ENCODE measurements at regions not wholly inside any gene's neighbourhood (a gene's known extent, or its start where the extent isn't known, plus 50 kb on each side); places are given as distances from the start of the nearest gene placed in this dataset.

GRCh38 chr22:27223317-27224177 lies 566.2 kb downstream of the MIAT start:
- peak; percentile 97 for DNase-seq (ENCODE audit: low read depth)

- DNase-seq (ENCODE audit: low read depth) = peak; percentile 83
Observed at GRCh38 chr22:27224485-27225374, 567.3 kb downstream of the MIAT start.

- peak; percentile 67 for DNase-seq (ENCODE audit: low read depth)
Observed at GRCh38 chr22:27226666-27227065, 569.3 kb downstream of the MIAT start.

GRCh38 chr22:27228771-27229170 lies 571.4 kb downstream of the MIAT start:
- DNase-seq (ENCODE audit: low read depth) = no peak

GRCh38 chr22:27230189-27230588 lies 571.4 kb downstream of the MN1 start:
- no peak for DNase-seq (ENCODE audit: low read depth)

GRCh38 chr22:27231266-27231665 lies 570.3 kb downstream of the MN1 start:
- DNase-seq (ENCODE audit: low read depth) = no peak

GRCh38 chr22:27232077-27232476 lies 569.5 kb downstream of the MN1 start:
- no peak for DNase-seq (ENCODE audit: low read depth)

GRCh38 chr22:27237080-27237741 lies 564.3 kb downstream of the MN1 start:
- no peak for DNase-seq (ENCODE audit: low read depth)

- DNase-seq (ENCODE audit: low read depth) = peak; percentile 96
Observed at GRCh38 chr22:27238935-27239510, 562.5 kb downstream of the MN1 start.

GRCh38 chr22:27239520-27239919 lies 562.0 kb downstream of the MN1 start:
- DNase-seq (ENCODE audit: low read depth) = no peak

- peak; percentile 18 for DNase-seq (ENCODE audit: low read depth)
Observed at GRCh38 chr22:27240298-27241075, 561.1 kb downstream of the MN1 start.

GRCh38 chr22:27241430-27242321 lies 559.9 kb downstream of the MN1 start:
- DNase-seq (ENCODE audit: low read depth) = peak; percentile 26

GRCh38 chr22:27242474-27242873 lies 559.1 kb downstream of the MN1 start:
- no peak for DNase-seq (ENCODE audit: low read depth)

GRCh38 chr22:27242917-27243589 lies 558.5 kb downstream of the MN1 start:
- DNase-seq (ENCODE audit: low read depth) = no peak

- no peak for DNase-seq (ENCODE audit: low read depth)
Observed at GRCh38 chr22:27244328-27244727, 557.2 kb downstream of the MN1 start.

GRCh38 chr22:27245056-27245455 lies 556.5 kb downstream of the MN1 start:
- DNase-seq (ENCODE audit: low read depth) = no peak

GRCh38 chr22:27246558-27246957 lies 555.0 kb downstream of the MN1 start:
- no peak for DNase-seq (ENCODE audit: low read depth)

GRCh38 chr22:27247701-27248434 lies 553.7 kb downstream of the MN1 start:
- no peak for DNase-seq (ENCODE audit: low read depth)

GRCh38 chr22:27250418-27250817 lies 551.1 kb downstream of the MN1 start:
- no peak for DNase-seq (ENCODE audit: low read depth)

All from EH (cell line).